Esophagus muscularis mucosa (tissue), 4 donors: ENCODE measurements at regions not wholly inside any gene's neighbourhood (a gene's known extent, or its start where the extent isn't known, plus 50 kb on each side); places are given as distances from the start of the nearest gene placed in this dataset.

Source experiments
- DNase-seq: peaks from one replicate; pipeline ENCODE4 v3.0.0-alpha.2; 2017; ENCODE audit errors: extremely low spot score
- H3K27ac ChIP-seq, 4 donors: fragments of 200-600 bp; sonication (generic); replicated peaks in 1 of 4; 1 replicate in 3 of 4; 2 replicates in 1 of 4; pipeline ENCODE4 v1.5.1; 2016 to 2019; ENCODE audit warnings: mild to moderate bottlenecking in 1 of 4
- H3K27me3 ChIP-seq, 4 donors: fragments of 200-600 bp; sonication (generic); one replicate each; pipeline versions ENCODE4 v1.5.1 to v1.6.0; 2016 to 2019
- H3K36me3 ChIP-seq, 4 donors: fragments of 200-600 bp; sonication (generic); one replicate each; pipeline ENCODE4 v1.5.1; 2016 to 2019
- H3K4me1 ChIP-seq, 4 donors: fragments of 200-600 bp; sonication (generic); one replicate each; pipeline ENCODE4 v1.5.1; 2016 to 2019
- H3K4me3 ChIP-seq, 4 donors: fragments of 200-600 bp; sonication (generic); 1 replicate in 2 of 4; 2 replicates in 2 of 4; pipeline ENCODE4 v1.5.1; 2016 to 2019; ENCODE audit warnings: mild to moderate bottlenecking in 4 of 4, moderate library complexity in 1 of 4
- H3K9me3 ChIP-seq, 4 donors: fragments of 200-600 bp; sonication (generic); 1 replicate in 3 of 4; 2 replicates in 1 of 4; pipeline ENCODE4 v1.5.1; 2016 to 2019
- EP300 ChIP-seq: sonication (generic); formaldehyde crosslinking; IDR thresholded peaks from one replicate; pipeline ENCODE4 v1.6.1; 2017; ENCODE audit warnings: antibody characterized with exemption
- POLR2A ChIP-seq: fragments of 450-650 bp; IDR thresholded peaks from one replicate; pipeline ENCODE4 v1.6.1; 2017; ENCODE audit warnings: antibody characterized with exemption, moderate library complexity, mild to moderate bottlenecking, low read depth
- POLR2AphosphoS5 ChIP-seq, 2 donors: sonication (generic); formaldehyde crosslinking; IDR thresholded peaks; one replicate each; pipeline ENCODE4 v1.6.1; 2017; ENCODE audit warnings: antibody characterized with exemption in 2 of 2
- WGBS: methylation state at CpG from one replicate; pipeline ENCODE4 v1.1.5; 2018; 5-methylcytosine and 5-hydroxymethylcytosine counted together
- intact Hi-C: fragments of 100-400 bp; cut with DNase I; formaldehyde crosslinking; loops from one replicate; pipeline ENCODE4 v1.15.1; 2023
- TF ChIP-seq, protein P1 (sequence below), 3 experiments: fragments of 200-600 bp in 2 of 3; fragments of 450-650 bp in 1 of 3; sonication (generic) in 2 of 3; IDR thresholded peaks; one replicate each; pipeline ENCODE4 v1.5.1; 2017 to 2019; ENCODE audit warnings: antibody characterized with exemption in 3 of 3, mild to moderate bottlenecking in 2 of 3, moderate library complexity in 1 of 3

DNA sequence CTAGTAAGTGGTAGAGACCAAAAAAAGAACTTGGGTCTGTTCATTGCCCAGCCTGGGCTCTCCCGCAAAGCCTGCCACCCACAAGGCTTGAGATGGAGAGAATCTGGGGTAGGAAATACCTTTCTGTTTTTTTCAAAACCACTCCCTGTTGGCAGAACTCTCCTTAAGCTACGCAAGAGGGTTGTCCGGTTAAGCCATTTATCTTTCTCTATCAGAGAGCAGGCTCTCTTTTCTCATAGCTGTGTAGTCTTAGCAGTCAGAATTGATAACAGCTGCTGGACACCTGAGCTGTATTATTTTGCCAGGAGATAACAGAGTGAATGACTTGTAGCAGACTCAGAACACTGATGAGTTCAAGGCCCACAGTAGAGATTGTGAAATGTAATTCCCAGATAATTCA lies 1088.1 kb downstream of the TSN start:
- H3K4me3 ChIP-seq, result no peak overlapping the region
- no peaks in the 10 kb centered on the region for H3K27me3 ChIP-seq
- no peak for DNase-seq
- TF ChIP-seq, protein P1, sequence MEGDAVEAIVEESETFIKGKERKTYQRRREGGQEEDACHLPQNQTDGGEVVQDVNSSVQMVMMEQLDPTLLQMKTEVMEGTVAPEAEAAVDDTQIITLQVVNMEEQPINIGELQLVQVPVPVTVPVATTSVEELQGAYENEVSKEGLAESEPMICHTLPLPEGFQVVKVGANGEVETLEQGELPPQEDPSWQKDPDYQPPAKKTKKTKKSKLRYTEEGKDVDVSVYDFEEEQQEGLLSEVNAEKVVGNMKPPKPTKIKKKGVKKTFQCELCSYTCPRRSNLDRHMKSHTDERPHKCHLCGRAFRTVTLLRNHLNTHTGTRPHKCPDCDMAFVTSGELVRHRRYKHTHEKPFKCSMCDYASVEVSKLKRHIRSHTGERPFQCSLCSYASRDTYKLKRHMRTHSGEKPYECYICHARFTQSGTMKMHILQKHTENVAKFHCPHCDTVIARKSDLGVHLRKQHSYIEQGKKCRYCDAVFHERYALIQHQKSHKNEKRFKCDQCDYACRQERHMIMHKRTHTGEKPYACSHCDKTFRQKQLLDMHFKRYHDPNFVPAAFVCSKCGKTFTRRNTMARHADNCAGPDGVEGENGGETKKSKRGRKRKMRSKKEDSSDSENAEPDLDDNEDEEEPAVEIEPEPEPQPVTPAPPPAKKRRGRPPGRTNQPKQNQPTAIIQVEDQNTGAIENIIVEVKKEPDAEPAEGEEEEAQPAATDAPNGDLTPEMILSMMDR (IDR thresholded peaks at IDR 0.05), result no peak
- TF ChIP-seq EP300 (no peak), POLR2A (no peak), POLR2AphosphoS5 (IDR thresholded peaks at IDR 0.05) (no peak)
- WGBS, result 76% methylated on average over 3 of the region's 3 CpGs
- H3K9me3 ChIP-seq, result no peaks in the 10 kb centered on the region
- intact Hi-C loops, result no loop called here
- no peaks in the 10 kb centered on the region for H3K4me1 ChIP-seq
- no peaks in the 10 kb centered on the region for H3K36me3 ChIP-seq
- H3K27ac ChIP-seq, result no peak overlapping the region

DNA sequence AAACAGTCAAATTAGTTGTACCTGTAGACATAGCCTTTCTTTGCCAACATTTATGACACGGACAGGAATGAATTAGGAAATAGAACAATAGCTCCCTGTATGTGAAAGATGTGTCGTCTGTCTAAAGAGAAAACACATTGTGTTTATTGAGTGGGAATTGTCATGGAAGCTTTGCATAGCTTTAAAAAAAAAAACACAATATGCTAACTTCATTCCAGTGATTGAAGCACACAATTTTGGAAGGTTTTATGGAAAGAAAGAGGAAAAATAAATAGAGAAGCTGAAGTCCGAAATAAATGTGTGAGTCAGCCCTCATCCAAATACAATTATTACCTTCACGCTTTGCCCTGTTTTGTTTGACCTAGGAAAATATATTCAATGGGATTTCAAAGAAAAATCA lies 1095.7 kb downstream of the TSN start:
- Histone ChIP-seq H3K4me1 (no peaks in the 10 kb centered on the region), H3K4me3 (no peak overlapping the region), H3K9me3 (no peaks in the 10 kb centered on the region), H3K27ac (no peak overlapping the region), H3K27me3 (no peaks in the 10 kb centered on the region), H3K36me3 (no peaks in the 10 kb centered on the region)
- no peak for DNase-seq
- WGBS, result 73% methylated on average over 4 of the region's 4 CpGs
- intact Hi-C loops, result no loop called here
- no peak for TF ChIP-seq POLR2A
- no peak for TF ChIP-seq POLR2AphosphoS5 (IDR thresholded peaks at IDR 0.05)
- TF ChIP-seq, protein P1 (IDR thresholded peaks at IDR 0.05), result no peak
- TF ChIP-seq EP300, result no peak

DNA sequence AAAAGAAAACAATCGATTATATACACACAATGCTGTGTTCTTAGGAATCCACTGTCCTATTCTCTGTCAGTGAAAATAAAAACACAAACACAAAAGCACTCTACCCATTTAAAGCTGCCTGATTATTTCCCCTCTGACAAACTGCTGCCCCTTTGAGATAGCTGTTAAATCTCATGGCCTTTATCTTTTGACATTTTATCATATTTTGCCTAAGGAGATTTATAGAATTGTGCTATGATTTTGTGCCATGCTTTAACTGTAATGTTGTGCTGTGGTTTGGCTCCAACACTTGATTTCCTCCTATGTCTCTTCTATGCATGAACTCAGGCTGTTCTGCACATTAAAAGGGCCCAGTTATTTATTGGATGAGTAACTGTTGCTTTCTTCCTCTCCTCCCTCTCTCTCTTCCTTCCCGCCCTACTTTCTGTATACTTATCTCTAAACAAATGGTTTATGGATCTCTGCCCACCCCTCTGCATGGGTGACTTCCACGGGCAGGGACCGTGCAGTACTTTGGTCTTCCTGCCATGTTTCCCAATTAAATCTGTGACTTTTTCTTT lies 1096.6 kb downstream of the TSN start:
- H3K27ac ChIP-seq, result no peak overlapping the region
- no peak for DNase-seq
- H3K4me1 ChIP-seq, result no peaks in the 10 kb centered on the region
- H3K27me3 ChIP-seq, result no peaks in the 10 kb centered on the region
- intact Hi-C loops, result no loop called here
- H3K9me3 ChIP-seq, result no peaks in the 10 kb centered on the region
- H3K36me3 ChIP-seq, result no peaks in the 10 kb centered on the region
- WGBS, result 68% methylated on average over 4 of the region's 4 CpGs
- TF ChIP-seq, protein P1 (IDR thresholded peaks at IDR 0.05), result no peak
- TF ChIP-seq EP300 (no peak), POLR2A (no peak)
- H3K4me3 ChIP-seq, result no peak overlapping the region

DNA sequence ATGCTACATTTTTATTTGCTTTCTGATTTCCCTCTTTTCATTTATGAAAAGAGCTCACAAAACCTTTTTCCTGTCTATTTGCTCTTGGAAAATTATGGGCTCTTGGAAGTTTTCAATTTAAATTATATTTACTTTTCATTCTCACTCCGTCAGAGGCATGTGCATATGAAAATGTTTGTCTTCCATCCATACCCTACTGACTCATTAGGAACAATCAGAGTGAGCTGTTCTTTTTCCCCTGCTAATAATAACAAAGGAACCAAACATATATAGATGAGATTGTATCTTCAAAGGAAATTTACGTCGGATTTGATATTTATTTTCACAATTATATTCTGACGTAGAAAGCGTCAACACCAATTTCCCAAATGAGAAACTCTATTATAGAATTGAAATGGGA lies 1101.2 kb downstream of the TSN start:
- no peaks in the 10 kb centered on the region for H3K36me3 ChIP-seq

More for the DNA sequence above, 1101.2 kb downstream of the TSN start:
- WGBS, result 85% methylated on average over 5 of the region's 5 CpGs
- H3K27me3 ChIP-seq, result no peaks in the 10 kb centered on the region
- H3K27ac ChIP-seq, result no peak overlapping the region
- intact Hi-C loops, result no loop called here
- no peaks in the 10 kb centered on the region for H3K4me1 ChIP-seq
- TF ChIP-seq POLR2A, result no peak
- TF ChIP-seq, protein P1 (IDR thresholded peaks at IDR 0.05), result no peak
- TF ChIP-seq POLR2AphosphoS5 (IDR thresholded peaks at IDR 0.05), result no peak
- TF ChIP-seq EP300, result no peak
- no peak overlapping the region for H3K4me3 ChIP-seq
- DNase-seq, result no peak
- H3K9me3 ChIP-seq, result no peaks in the 10 kb centered on the region
